ENCODE measurements at regions not wholly inside any gene's neighbourhood (a gene's known extent, or its start where the extent isn't known, plus 50 kb on each side); places are given as distances from the start of the nearest gene placed in this dataset.

GRCh38 chr12:116497051-116497591 is 62.1 kb upstream of the MAP1LC3B2 start:
- Histone ChIP-seq H2BK120ac (ENCODE audit: low read depth, low read length, poor library complexity, severe bottlenecking) (no peak overlapping the region), H3K27me3 (ENCODE audit: insufficient read depth, low read length) (no peaks in the 10 kb centered on the region), H2AK5ac (ENCODE audit: insufficient read length, low read length) (no peak overlapping the region), H2BK20ac (ENCODE audit: low read depth, low read length, poor library complexity, severe bottlenecking) (no peak overlapping the region), H3K4me1 (ENCODE audit: insufficient read depth, low read length) (no peaks in the 10 kb centered on the region), H3T11ph (ENCODE audit: low read length) (no peak overlapping the region), H3K9ac (ENCODE audit: extremely low read depth, insufficient read length, low read length) (no peak overlapping the region), H2BK12ac (ENCODE audit: insufficient read length, low read depth, low read length) (no peak overlapping the region), H3K79me1 (ENCODE audit: insufficient read depth, low read depth, low read length, poor library complexity, severe bottlenecking) (no peaks in the 10 kb centered on the region), H3K9me3 (ENCODE audit: control insufficient read depth, low read depth, low read length) (no peaks in the 10 kb centered on the region), H2BK5ac (ENCODE audit: insufficient read length, low read length) (no peak overlapping the region), H4K20me1 (ENCODE audit: control insufficient read depth, insufficient read depth, insufficient read length) (no peaks in the 10 kb centered on the region), H3K18ac (ENCODE audit: insufficient read length, low read depth, low read length) (no peak overlapping the region), H3K23ac (ENCODE audit: insufficient read length, low read depth, low read length) (no peak overlapping the region), H4K5ac (ENCODE audit: insufficient read length, low read depth, low read length) (no peak overlapping the region), H3K14ac (ENCODE audit: insufficient read depth, low read length) (no peak overlapping the region; the same call in 1 of the 2 replicates), H3K4ac (ENCODE audit: low read depth, low read length) (no peak overlapping the region), H2BK15ac (ENCODE audit: low read depth, low read length) (no peak overlapping the region), H3K56ac (ENCODE audit: insufficient read length, low read depth, low read length) (no peak overlapping the region), H3K4me2 (ENCODE audit: insufficient read depth, insufficient read length, low read length) (no peak overlapping the region), H4K8ac (replicated peaks; ENCODE audit: insufficient read length, low read depth, low read length) (no peak overlapping the region), H3K79me2 (ENCODE audit: insufficient read depth, low read length) (no peaks in the 10 kb centered on the region), H3K27ac (ENCODE audit: insufficient read length, low read depth, low read length) (no peak overlapping the region), H2AFZ (ENCODE audit: low read length) (no peak overlapping the region), H4K91ac (ENCODE audit: insufficient read length, low read depth, low read length) (no peak overlapping the region), H3K23me2 (ENCODE audit: insufficient read length, low read depth, low read length, poor library complexity, severe bottlenecking) (no peaks in the 10 kb centered on the region)
- TF ChIP-seq CTCF (conservative IDR thresholded peaks at IDR 0.05) = no peak
- Mint-ChIP-seq H3K4me3 (no peak overlapping the region), H3K36me3 (ENCODE audit: insufficient read depth in 1 of 3, low read depth in 3 of 3) (no peaks in the 10 kb centered on the region), H3K9me3 (no peaks in the 10 kb centered on the region), H3K4me1 (peaks cover 13 to 16% of the 10 kb centered on the region in 2 experiments), H3K27ac (no peak overlapping the region), H3K27me3 (ENCODE audit: low read depth) (peaks cover 3% of the 10 kb centered on the region; the same call in 1 of the 2 replicates)
- no CpG with 5 or more reads among the region's 15 CpGs for WGBS (ENCODE audit: extremely low coverage, insufficient read length, low lambda C conversion rate)
- no peak for DNase-seq
